ENCODE measurements at regions not wholly inside any gene's neighbourhood (a gene's known extent, or its start where the extent isn't known, plus 50 kb on each side); places are given as distances from the start of the nearest gene placed in this dataset.
A peak's percentile ranks its signal among the peaks of the same experiment; 100 is the strongest.

GRCh38 chr14:25570483-25570882 lies 520.5 kb upstream of the STXBP6 start:
- in situ Hi-C loops (cut with HindIII; ENCODE audit: low pct_ligation_motif_present, low pct_unique_long_range_greater_than_20kb, low sequenced_read_pairs) = no loop called here

GRCh38 chr14:25557466-25557865 lies 507.5 kb upstream of the STXBP6 start:
- in situ Hi-C loops (cut with HindIII; ENCODE audit: low pct_ligation_motif_present, low pct_unique_long_range_greater_than_20kb, low sequenced_read_pairs) = no loop called here
- DNase-seq = no peak

More at GRCh38 chr14:25570483-25570882, 520.5 kb upstream of the STXBP6 start:
- DNase-seq = no peak

GRCh38 chr14:25552826-25553225 lies 502.9 kb upstream of the STXBP6 start:
- in situ Hi-C loops (cut with HindIII; ENCODE audit: low pct_ligation_motif_present, low pct_unique_long_range_greater_than_20kb, low sequenced_read_pairs) = no loop called here

GRCh38 chr14:25551674-25552073 lies 501.7 kb upstream of the STXBP6 start:
- in situ Hi-C loops (cut with HindIII; ENCODE audit: low pct_ligation_motif_present, low pct_unique_long_range_greater_than_20kb, low sequenced_read_pairs) = no loop called here

More at GRCh38 chr14:25552826-25553225, 502.9 kb upstream of the STXBP6 start:
- no peak for DNase-seq

GRCh38 chr14:25546826-25547225 lies 496.9 kb upstream of the STXBP6 start:
- in situ Hi-C loops (cut with HindIII; ENCODE audit: low pct_ligation_motif_present, low pct_unique_long_range_greater_than_20kb, low sequenced_read_pairs) = no loop called here

More at GRCh38 chr14:25551674-25552073, 501.7 kb upstream of the STXBP6 start:
- DNase-seq = no peak

GRCh38 chr14:25537846-25538455 lies 488.0 kb upstream of the STXBP6 start:
- peak; percentile 51 for DNase-seq
- in situ Hi-C loops (cut with HindIII; ENCODE audit: low pct_ligation_motif_present, low pct_unique_long_range_greater_than_20kb, low sequenced_read_pairs) = no loop called here

More at GRCh38 chr14:25546826-25547225, 496.9 kb upstream of the STXBP6 start:
- DNase-seq = no peak

- DNase-seq = no peak
- in situ Hi-C loops (cut with HindIII; ENCODE audit: low pct_ligation_motif_present, low pct_unique_long_range_greater_than_20kb, low sequenced_read_pairs) = no loop called here
Observed at GRCh38 chr14:25526290-25526689, 476.3 kb upstream of the STXBP6 start.

- in situ Hi-C loops (cut with HindIII; ENCODE audit: low pct_ligation_motif_present, low pct_unique_long_range_greater_than_20kb, low sequenced_read_pairs) = no loop called here
- no peak for DNase-seq
Observed at GRCh38 chr14:25522926-25523325, 473.0 kb upstream of the STXBP6 start.

GRCh38 chr14:25522116-25522515 lies 472.2 kb upstream of the STXBP6 start:
- in situ Hi-C loops (cut with HindIII; ENCODE audit: low pct_ligation_motif_present, low pct_unique_long_range_greater_than_20kb, low sequenced_read_pairs) = no loop called here
- no peak for DNase-seq

- in situ Hi-C loops (cut with HindIII; ENCODE audit: low pct_ligation_motif_present, low pct_unique_long_range_greater_than_20kb, low sequenced_read_pairs) = no loop called here
Observed at GRCh38 chr14:25521616-25522015, 471.7 kb upstream of the STXBP6 start.

GRCh38 chr14:25520821-25521220 lies 470.9 kb upstream of the STXBP6 start:
- in situ Hi-C loops (cut with HindIII; ENCODE audit: low pct_ligation_motif_present, low pct_unique_long_range_greater_than_20kb, low sequenced_read_pairs) = no loop called here
- no peak for DNase-seq

More at GRCh38 chr14:25521616-25522015, 471.7 kb upstream of the STXBP6 start:
- no peak for DNase-seq

GRCh38 chr14:25518364-25518763 lies 468.4 kb upstream of the STXBP6 start:
- no peak for DNase-seq
- in situ Hi-C loops (cut with HindIII; ENCODE audit: low pct_ligation_motif_present, low pct_unique_long_range_greater_than_20kb, low sequenced_read_pairs) = no loop called here

GRCh38 chr14:25516838-25517237 lies 466.9 kb upstream of the STXBP6 start:
- in situ Hi-C loops (cut with HindIII; ENCODE audit: low pct_ligation_motif_present, low pct_unique_long_range_greater_than_20kb, low sequenced_read_pairs) = no loop called here
- peak; percentile 8 for DNase-seq

GRCh38 chr14:25508845-25509244 lies 458.9 kb upstream of the STXBP6 start:
- DNase-seq = no peak
- in situ Hi-C loops (cut with HindIII; ENCODE audit: low pct_ligation_motif_present, low pct_unique_long_range_greater_than_20kb, low sequenced_read_pairs) = no loop called here

GRCh38 chr14:25501749-25502148 lies 451.8 kb upstream of the STXBP6 start:
- DNase-seq = no peak
- in situ Hi-C loops (cut with HindIII; ENCODE audit: low pct_ligation_motif_present, low pct_unique_long_range_greater_than_20kb, low sequenced_read_pairs) = no loop called here

GRCh38 chr14:25488961-25489360 lies 439.0 kb upstream of the STXBP6 start:
- in situ Hi-C loops (cut with HindIII; ENCODE audit: low pct_ligation_motif_present, low pct_unique_long_range_greater_than_20kb, low sequenced_read_pairs) = no loop called here
- no peak for DNase-seq

- in situ Hi-C loops (cut with HindIII; ENCODE audit: low pct_ligation_motif_present, low pct_unique_long_range_greater_than_20kb, low sequenced_read_pairs) = no loop called here
- no peak for DNase-seq
Observed at GRCh38 chr14:25485381-25485780, 435.4 kb upstream of the STXBP6 start.

- DNase-seq = no peak
- in situ Hi-C loops (cut with HindIII; ENCODE audit: low pct_ligation_motif_present, low pct_unique_long_range_greater_than_20kb, low sequenced_read_pairs) = no loop called here
Observed at GRCh38 chr14:25484906-25485305, 435.0 kb upstream of the STXBP6 start.

GRCh38 chr14:25484235-25484634 lies 434.3 kb upstream of the STXBP6 start:
- in situ Hi-C loops (cut with HindIII; ENCODE audit: low pct_ligation_motif_present, low pct_unique_long_range_greater_than_20kb, low sequenced_read_pairs) = no loop called here
- no peak for DNase-seq

- in situ Hi-C loops (cut with HindIII; ENCODE audit: low pct_ligation_motif_present, low pct_unique_long_range_greater_than_20kb, low sequenced_read_pairs) = no loop called here
- DNase-seq = no peak
Observed at GRCh38 chr14:25477316-25478098, 427.6 kb upstream of the STXBP6 start.

Measured in ACHN (cell line).